ENCODE measurements at regions not wholly inside any gene's neighbourhood (a gene's known extent, or its start where the extent isn't known, plus 50 kb on each side); places are given as distances from the start of the nearest gene placed in this dataset.

DNA sequence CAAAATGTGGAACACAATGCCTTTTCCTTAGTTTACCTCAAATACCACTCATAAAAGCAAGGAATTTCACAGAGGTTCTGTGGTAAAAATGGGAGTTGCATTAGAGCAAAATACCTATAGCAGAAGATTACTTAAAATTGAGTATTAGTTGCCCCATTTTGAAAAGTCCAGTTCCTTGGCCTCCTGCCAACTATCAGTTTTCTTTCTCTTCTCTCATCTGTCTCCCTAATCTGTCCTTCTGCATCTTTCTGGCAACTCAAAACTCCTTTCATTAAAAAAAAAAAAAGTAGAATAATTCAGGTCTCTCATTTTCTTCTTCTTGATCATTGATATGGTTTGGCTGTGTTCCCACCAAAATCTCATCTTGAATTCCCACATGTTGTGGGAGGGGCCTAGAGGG is 127.3 kb downstream of the ATP23 start:
- BruUV-seq (replicated peaks) = no TSS peak
- CTCF ChIA-PET = interaction anchor here (0.7 to 1.2 kb wide), 3 partner anchors 74 to 131 kb away, joined by 3 to 6 read pairs (median 4); no protein-coding TSS in a partner anchor
- Mint-ChIP-seq H3K4me3 (ENCODE audit: unreplicated experiment) (no peak overlapping the region), H3K4me1 (ENCODE audit: insufficient read depth, unreplicated experiment) (peaks cover 41% of the 10 kb centered on the region), H3K27ac (ENCODE audit: low read depth, unreplicated experiment) (peak overlapping the region; percentile 92), H3K36me3 (ENCODE audit: insufficient read depth, unreplicated experiment) (no peaks in the 10 kb centered on the region), H3K9me3 (ENCODE audit: unreplicated experiment) (no peaks in the 10 kb centered on the region), H3K27me3 (ENCODE audit: insufficient read depth, unreplicated experiment) (no peaks in the 10 kb centered on the region)
- DNase-seq (ENCODE audit: unreplicated experiment) = no peak
- intact Hi-C loops (cut with micrococcal nuclease) = loop anchor here (2.0 kb wide), 1 partner anchor 38 kb away; no protein-coding TSS in a partner anchor
- TF ChIP-seq, protein P1, sequence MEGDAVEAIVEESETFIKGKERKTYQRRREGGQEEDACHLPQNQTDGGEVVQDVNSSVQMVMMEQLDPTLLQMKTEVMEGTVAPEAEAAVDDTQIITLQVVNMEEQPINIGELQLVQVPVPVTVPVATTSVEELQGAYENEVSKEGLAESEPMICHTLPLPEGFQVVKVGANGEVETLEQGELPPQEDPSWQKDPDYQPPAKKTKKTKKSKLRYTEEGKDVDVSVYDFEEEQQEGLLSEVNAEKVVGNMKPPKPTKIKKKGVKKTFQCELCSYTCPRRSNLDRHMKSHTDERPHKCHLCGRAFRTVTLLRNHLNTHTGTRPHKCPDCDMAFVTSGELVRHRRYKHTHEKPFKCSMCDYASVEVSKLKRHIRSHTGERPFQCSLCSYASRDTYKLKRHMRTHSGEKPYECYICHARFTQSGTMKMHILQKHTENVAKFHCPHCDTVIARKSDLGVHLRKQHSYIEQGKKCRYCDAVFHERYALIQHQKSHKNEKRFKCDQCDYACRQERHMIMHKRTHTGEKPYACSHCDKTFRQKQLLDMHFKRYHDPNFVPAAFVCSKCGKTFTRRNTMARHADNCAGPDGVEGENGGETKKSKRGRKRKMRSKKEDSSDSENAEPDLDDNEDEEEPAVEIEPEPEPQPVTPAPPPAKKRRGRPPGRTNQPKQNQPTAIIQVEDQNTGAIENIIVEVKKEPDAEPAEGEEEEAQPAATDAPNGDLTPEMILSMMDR (IDR thresholded peaks at IDR 0.05; ENCODE audit: unreplicated experiment) = no peak
- POLR2A ChIA-PET = interaction anchor here (1.6 kb wide), 1 partner anchor 75 kb away, joined by 6 read pairs; no protein-coding TSS in a partner anchor

DNA sequence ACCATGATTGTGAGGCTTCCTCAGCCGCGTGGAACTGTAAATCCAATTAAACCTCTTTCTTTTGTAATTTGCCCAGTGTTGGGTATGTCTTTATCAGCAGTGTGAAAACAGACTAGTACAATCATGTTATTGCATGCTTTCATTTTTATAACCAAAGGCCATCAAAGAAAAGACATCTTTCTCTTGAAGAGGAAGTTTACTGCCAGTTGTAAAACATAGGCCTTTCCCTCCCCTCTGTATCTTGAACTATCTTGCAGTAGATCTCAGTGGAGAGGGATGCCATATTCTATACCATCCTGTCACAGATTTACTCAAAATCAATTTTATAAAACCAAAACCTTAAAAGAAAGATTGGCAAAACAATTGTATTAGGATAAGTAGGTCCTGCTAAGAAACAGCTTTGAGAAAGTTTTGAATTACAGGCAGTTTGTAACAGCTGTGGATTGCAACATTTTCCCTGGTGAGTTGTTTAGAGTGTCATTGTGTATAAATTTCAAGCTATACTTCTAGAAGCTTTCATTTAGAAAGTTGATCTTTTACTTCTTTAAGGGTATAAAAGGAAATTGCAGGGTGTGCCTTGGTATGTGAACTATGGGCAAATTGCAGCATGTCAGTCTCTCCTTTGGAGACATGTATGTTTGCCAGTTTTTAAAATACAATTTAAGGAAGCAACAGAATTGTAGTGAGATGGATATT is 128.0 kb downstream of the ATP23 start:
- TF ChIP-seq, protein P1 (IDR thresholded peaks at IDR 0.05; ENCODE audit: unreplicated experiment) = no peak
- intact Hi-C loops (cut with micrococcal nuclease) = loop anchor here (2.0 kb wide), 1 partner anchor 39 kb away; no protein-coding TSS in a partner anchor
- Mint-ChIP-seq H3K9me3 (ENCODE audit: unreplicated experiment) (no peaks in the 10 kb centered on the region), H3K36me3 (ENCODE audit: insufficient read depth, unreplicated experiment) (no peaks in the 10 kb centered on the region), H3K4me3 (ENCODE audit: unreplicated experiment) (peak overlapping the region; percentile 17), H3K4me1 (ENCODE audit: insufficient read depth, unreplicated experiment) (peaks cover 41% of the 10 kb centered on the region), H3K27ac (ENCODE audit: low read depth, unreplicated experiment) (peak overlapping the region; percentile 92), H3K27me3 (ENCODE audit: insufficient read depth, unreplicated experiment) (no peaks in the 10 kb centered on the region)
- no TSS peak for BruUV-seq (replicated peaks)
- ChIA-PET CTCF (interaction anchor here (0.6 to 0.7 kb wide), 2 partner anchors 131 to 179 kb away, joined by 3 read pairs; no protein-coding TSS in a partner anchor), POLR2A (interaction anchor here (0.5 to 1.6 kb wide), 4 partner anchors 12 to 851 kb away, joined by 3 to 6 read pairs (median 4); partner anchors contain the start of gene LRIG3)
- peak; percentile 55 for DNase-seq (ENCODE audit: unreplicated experiment)

DNA sequence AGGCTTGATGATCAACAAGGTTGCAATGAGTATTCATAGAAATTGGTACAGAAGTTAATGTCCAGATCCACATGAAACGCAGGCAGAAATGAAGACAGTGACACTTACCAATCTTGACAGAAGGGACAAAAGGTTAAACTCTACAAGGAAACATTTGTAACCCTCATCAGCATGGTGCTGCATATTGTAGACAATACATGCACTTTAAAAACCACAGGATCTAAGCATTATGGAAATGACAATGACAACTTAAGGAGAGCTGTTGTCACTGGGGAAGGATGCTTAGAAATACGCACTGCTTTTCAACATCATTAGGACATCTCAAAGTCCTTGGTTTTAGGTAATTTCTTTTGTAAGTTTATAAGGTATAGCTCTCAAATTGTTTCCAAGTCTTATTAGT is 130.6 kb downstream of the ATP23 start:
- TF ChIP-seq, protein P1 (IDR thresholded peaks at IDR 0.05; ENCODE audit: unreplicated experiment) = no peak
- H3K27ac Mint-ChIP-seq (ENCODE audit: low read depth, unreplicated experiment) = no peak overlapping the region
- no peaks in the 10 kb centered on the region for H3K9me3 Mint-ChIP-seq (ENCODE audit: unreplicated experiment)
- H3K36me3 Mint-ChIP-seq (ENCODE audit: insufficient read depth, unreplicated experiment) = no peaks in the 10 kb centered on the region
- no peak overlapping the region for H3K4me3 Mint-ChIP-seq (ENCODE audit: unreplicated experiment)
- no peaks in the 10 kb centered on the region for H3K27me3 Mint-ChIP-seq (ENCODE audit: insufficient read depth, unreplicated experiment)
- POLR2A ChIA-PET = no interaction called here
- intact Hi-C loops (cut with micrococcal nuclease) = no loop called here
- H3K4me1 Mint-ChIP-seq (ENCODE audit: insufficient read depth, unreplicated experiment) = peaks cover 36% of the 10 kb centered on the region
- no peak for DNase-seq (ENCODE audit: unreplicated experiment)
- no TSS peak for BruUV-seq (replicated peaks)
- CTCF ChIA-PET = no interaction called here

DNA sequence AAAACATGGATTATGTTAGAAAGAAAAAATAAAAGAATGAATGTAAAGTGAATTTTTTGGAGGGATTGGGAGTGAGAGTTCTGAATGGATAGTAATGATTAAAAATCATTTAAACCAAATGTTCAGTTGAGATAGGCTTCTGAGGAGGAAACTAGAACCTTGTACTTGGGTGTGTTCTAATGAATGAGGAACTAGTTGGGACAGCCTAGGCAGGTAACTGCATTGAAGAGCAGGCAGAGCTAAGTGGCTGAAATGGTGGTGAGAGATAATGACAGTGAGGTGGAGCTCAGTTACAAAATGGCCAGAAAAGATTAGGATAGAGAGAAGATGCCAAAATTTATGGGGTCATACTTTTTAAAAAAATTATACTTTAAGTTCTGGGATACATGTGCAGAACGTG is 132.9 kb downstream of the ATP23 start:
- ChIA-PET CTCF (interaction anchor here (0.6 to 0.7 kb wide), 3 partner anchors 13 to 145 kb away, joined by 3 to 4 read pairs (median 4); no protein-coding TSS in a partner anchor), POLR2A (no interaction called here)
- no peaks in the 10 kb centered on the region for H3K36me3 Mint-ChIP-seq (ENCODE audit: insufficient read depth, unreplicated experiment)
- intact Hi-C loops (cut with micrococcal nuclease) = no loop called here
- no peak overlapping the region for H3K27ac Mint-ChIP-seq (ENCODE audit: low read depth, unreplicated experiment)
- no peaks in the 10 kb centered on the region for H3K9me3 Mint-ChIP-seq (ENCODE audit: unreplicated experiment)
- no peaks in the 10 kb centered on the region for H3K27me3 Mint-ChIP-seq (ENCODE audit: insufficient read depth, unreplicated experiment)
- peaks cover 16% of the 10 kb centered on the region for H3K4me1 Mint-ChIP-seq (ENCODE audit: insufficient read depth, unreplicated experiment)
- DNase-seq (ENCODE audit: unreplicated experiment) = no peak
- no peak overlapping the region for H3K4me3 Mint-ChIP-seq (ENCODE audit: unreplicated experiment)
- BruUV-seq (replicated peaks) = no TSS peak
- TF ChIP-seq, protein P1 (IDR thresholded peaks at IDR 0.05; ENCODE audit: unreplicated experiment) = no peak

All from MCF 10A (cell line).